HG03045 (cell line): ENCODE measurements at regions not wholly inside any gene's neighbourhood (a gene's known extent, or its start where the extent isn't known, plus 50 kb on each side); places are given as distances from the start of the nearest gene placed in this dataset.

Experiments used
- ATAC-seq: cut with Tn5 transposase; IDR thresholded peaks from one replicate; pipeline ENCODE4 v1.9.1; 2021; ENCODE audit warnings: mild to moderate bottlenecking, moderate library complexity; ENCODE audit not compliant: unreplicated experiment

DNA sequence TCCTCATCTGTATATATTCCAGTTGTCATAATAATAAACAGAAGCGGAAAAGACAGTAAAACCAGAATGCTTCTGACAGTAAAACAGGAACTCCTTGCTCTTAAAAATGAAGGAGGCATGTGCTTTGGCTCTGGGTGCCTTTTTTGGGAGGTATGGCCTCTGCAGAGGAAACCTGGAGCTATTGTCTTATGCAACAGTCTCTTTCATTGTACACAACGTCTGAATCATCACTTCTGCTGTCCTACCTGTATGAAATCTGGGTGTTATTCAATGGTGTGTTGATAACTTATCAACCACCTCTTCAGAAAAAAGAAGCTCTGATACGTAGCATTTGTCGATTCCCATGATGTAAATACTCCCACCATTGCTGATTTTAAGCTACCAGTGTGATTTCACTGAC is 64.8 kb downstream of the CDCA7 start:
- ATAC-seq, result no peak

DNA sequence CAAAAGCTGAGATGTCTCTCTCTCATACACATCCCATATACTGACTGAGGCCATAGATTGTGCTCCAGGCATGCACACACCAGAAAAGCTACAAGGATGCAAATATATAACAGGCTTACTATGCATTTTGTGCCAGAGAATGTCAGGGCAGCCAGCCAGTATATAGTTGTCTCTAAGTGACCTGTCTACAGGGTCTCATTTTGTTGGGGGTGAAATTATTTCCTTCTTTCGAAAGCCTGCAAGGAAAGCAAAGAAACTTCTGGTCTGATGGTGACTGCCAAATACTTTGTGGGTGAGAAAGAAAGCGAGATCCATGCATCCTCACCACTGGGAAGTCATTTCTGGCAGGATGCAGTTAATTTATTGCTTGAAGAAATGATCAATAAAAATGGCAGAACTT is 70.2 kb downstream of the CDCA7 start:
- ATAC-seq, result no peak

DNA sequence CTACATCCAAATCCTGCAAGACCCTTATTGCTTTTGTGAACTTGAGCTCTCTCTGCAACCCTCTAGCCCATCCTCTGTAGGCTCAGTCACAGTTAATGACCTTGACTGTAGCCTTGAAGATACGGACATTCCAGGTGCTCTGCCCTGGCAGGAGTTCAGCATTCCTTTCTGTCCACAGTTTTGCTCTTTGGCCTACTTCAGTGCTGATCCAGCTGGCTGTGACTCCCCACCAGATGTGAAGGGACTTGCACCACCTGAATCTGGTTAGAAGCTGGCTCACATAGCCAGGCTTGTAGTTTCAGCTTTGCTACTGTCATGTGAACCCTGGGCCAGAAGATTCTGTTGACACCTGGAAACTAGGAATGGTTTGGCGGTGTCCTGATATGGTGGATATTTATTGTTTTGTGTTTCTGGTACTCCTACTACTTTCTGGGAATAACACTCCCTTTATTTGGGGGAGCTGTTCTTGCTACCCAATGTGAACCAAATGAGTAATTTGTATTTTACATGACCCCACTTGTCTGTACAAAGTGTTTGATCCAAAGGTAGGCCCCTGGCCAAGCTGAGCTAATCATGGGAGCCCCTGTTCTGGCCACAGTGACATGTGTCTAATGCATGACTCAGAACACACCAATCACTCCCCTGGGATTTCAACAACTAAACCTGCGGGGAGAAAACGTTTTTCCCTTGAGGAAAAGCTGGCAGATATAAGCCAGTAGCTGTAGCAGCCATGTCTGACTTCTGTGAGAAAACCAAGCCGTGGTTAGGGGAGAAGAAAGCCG is 73.4 kb downstream of the CDCA7 start:
- ATAC-seq, result no peak

DNA sequence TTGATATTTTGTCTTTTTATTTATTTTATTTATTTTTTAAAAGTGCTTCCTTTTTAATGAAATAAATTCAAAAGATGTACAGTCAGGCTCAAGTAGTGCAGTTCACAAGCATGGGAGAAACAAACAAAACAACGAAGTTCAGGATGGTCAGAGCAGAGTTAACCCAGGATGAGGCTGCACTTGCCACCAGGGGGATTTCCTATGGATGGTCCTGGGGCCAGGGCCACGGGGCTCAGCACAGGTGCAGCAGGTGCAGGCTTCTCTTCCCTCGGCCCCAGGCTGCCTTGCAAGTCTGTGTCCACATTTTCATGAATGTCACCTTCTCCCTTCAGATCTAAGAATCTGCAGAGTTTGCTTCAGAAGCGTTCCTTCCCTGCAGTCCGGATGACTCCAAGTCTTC is 76.5 kb downstream of the CDCA7 start:
- ATAC-seq, result no peak

DNA sequence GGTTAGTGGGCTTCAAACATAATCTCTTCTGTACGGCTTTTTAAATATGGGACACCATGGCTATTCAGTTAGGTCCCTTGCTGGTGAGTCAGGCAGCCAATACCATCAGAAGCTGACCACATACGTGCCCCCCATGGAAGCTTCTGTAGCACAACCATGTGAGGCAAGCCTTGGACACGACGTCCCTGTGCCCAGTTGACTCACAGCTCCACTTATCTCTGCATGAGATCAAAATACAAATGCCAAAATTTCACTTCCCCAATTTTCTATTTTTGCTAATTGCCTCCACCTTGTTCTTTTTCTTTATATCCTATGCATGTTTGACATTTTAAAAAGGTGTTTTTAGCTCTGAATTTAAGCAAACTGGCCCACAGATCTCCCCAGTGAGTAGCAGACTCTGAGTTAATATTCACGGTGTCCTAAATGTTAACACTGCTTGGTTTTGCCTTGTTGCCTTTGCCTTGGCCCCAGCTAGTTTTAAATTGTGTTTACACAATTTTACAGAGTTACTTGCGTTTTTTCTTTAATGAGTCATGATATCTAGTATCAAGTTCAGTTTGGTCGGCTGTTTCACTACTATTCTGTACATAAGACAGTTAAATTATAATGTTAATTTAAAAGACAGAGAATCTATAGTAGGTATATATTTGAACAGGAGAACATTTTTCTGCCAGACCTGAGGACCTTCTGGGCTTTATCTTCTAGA is 77.5 kb downstream of the CDCA7 start:
- no peak for ATAC-seq

DNA sequence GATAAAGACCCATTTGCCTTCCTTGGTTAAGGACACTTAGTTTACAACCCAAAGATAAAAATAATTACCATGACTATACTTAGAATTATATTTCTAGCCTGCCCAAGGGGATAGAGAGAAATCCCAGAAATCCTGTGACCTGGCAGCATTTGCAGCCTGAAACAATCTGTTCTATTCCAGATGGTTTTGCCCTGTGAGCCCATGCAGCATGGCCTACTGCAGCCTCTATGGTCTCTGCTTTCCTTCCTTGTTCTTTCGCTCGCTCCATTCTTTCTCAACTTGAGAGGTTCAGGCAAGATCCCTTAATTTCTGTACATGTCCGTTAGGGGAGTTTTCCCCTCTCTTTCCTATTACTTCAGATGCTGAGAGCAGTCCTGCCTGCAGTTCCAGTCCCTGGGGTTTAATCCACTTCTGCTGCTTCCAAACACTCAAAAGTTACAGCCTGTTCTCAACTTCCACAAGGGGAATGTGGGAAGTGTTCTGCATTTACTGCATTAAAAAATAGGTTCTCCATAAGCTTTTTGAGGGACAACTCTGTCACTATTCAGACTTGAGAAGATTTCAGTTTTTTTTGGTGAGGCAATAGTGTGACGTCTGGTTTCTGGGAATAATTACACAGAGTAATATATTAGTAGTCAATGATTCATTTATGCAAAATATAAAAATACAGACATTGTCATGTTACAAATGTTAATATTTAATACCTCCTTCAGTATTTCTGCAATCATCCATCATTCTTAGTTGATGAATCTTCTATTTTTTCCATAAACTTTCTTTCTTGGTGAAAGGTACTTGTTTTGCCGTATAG is 80.3 kb downstream of the CDCA7 start:
- ATAC-seq, result no peak

DNA sequence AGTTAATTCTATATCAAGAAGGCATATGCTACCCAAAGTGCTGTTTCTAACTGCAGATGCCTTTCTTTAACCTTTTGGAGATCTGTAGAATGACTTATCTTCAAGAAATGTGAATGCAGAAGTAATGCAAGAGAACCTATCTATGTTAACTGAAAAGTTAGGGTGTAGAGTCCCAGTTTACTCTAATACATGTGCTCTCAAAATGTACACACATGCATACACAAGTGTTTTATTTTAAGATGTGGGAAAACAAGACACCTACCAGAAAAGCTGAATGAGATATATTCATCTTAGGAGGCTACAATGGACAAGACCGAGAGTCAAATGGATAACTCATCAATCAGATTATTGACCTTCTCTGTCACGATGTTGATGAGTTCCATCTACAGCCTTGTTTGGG is 80.9 kb downstream of the CDCA7 start:
- ATAC-seq, result no peak

DNA sequence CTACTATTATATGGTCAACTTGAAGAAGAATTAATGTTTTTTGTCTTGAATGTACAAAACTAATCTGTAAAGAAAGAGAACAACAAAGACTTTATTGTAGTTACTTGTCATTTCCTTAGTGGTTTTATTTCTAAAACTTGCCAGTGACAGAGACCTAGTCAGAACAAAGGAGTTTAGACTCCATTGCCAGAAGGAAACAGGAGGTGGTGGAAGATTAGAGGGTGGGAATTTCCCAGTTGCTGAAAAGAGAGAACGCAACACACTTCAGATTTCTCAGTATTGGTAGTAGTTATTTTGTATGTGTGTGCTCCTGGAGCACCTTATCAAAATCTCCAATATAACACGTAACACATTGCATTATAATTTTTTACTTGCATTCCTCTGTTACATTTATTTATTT is 81.4 kb downstream of the CDCA7 start:
- no peak for ATAC-seq

DNA sequence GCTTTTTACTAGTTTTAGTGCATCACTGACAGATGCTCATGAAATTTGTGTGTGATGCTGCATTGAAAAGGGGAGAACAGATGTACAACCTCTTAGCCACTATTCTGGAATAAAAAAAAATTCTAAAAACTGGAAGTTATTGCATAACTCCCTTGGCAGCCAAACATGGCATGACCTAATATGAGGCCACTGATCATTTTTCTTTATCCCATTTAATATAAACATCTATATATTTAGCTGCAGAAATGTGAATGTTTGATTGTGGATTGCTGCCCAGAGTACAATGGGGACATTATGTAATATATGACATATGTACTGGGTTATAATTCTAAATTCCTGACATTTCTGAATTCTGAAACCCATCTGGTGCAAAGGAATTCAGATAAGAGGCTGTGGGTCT is 86.5 kb downstream of the CDCA7 start:
- ATAC-seq, result no peak

DNA sequence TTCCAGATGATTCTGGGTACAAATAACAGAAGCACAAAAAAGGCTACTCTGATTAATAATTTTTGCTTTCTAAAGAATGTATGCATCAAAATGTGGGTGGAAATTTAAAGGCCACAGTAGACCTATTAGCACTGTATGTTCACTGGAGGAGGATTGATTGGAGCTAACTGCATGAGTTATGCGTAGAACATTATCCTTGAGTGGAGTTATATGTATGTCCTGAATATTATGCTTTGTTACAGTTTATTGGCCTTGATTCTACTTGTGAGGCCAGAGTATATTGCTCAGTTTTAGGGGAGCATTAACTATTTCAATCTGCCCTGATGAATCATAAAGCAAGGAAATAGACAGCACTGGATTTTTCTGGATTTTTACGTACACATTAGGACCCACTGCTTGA is 87.9 kb downstream of the CDCA7 start:
- no peak for ATAC-seq

DNA sequence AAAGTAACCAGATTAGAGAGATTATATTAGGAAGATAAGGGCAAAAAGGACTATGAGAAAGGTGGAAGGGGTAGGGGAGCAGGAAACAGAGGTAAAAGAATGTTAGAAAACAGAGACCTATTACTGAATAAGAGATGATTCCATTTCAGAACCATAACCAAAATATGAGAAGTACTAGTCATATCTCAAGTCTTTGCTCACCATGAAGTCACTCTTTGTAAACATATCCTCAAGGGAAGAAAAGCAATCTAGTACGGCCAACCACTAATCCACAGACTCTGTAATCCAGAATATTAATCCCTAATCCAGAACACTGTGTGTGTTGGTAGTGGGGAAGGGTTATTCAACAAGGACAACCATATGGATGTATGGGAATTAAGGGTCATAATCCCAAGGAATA is 92.0 kb downstream of the CDCA7 start:
- ATAC-seq, result no peak

DNA sequence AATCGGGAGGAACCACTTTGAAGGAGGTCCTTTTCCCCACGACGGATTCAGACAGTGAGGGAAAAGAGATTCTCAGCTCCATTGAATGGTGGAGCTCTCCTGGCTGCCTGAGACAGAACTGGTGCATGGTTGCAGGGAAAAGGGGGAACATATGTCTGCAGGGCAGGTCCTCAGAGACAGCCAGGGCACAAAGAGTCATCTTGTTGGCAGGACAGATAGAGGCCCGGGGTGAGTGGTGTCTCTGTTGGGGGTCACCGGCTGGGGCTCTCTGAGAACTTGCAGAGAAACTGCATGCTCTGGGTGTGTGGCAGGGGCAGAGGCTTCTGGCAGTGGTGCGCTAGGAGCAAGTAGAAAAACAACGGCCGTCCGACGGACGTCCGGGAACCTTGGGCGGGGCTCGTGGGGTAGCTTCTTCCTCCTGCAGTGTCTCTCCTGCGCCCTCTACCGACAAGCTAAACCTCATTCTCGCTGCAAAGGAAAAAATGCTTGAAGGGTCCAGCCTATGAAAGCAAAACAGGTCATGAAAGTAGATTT is 94.3 kb downstream of the CDCA7 start:
- ATAC-seq, result peak; percentile 77

DNA sequence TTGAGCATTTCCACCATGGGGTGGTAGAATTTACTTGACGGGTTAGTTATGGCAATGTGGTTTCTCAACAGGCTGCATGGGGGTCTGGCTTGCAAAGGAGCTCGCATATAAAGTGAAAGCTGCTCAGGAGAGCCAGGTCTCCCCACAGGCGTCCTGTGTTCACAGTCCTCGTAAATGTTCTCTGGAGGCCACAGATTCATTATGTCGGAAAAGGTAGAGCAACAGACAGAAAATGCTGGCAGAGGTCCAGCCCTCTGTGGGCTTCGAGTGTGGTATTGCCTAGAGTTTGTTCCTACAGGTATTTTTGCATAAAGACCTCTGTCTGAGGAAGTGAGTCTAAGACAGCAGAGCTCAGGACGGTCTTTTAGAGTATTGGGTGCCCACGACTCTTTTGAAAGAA is 96.4 kb downstream of the CDCA7 start:
- no peak for ATAC-seq

DNA sequence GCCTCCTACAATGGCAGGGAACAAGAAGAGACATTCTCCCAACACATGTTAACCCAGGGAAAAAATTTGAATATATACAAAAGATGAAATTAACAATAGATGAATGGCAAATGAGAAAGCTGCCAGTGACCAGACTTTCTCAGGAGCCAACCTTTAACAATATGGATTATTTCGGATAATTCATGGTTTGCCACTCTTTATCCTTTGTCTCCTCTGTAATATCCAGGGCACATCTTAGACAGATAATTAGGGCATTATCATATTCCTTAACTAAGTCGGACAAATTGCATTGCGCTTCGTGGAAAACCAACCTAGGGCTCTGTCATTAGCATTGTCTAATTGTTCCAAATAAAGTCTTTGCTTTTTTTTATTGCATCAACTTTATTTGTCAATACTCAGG is 97.3 kb downstream of the CDCA7 start:
- no peak for ATAC-seq

DNA sequence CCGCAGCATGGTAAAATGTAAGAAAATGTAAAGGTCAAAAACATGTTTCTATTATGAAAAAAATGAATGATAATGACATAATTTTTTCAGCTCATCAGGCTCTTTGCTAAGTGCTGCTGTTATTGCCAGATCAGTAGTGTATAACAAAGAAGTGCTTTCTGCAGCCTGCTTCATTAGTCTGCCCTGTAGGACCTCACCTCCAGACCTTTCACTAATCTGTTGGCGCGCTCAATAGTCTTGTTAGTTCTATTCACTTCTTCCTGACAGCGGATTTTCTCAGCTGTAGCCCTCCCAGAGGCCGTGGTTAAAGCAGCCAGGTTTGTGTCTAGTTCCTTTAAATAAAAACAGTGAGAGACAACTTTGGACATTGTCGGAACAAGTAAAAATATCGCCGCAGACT is 97.7 kb downstream of the CDCA7 start:
- ATAC-seq, result no peak

DNA sequence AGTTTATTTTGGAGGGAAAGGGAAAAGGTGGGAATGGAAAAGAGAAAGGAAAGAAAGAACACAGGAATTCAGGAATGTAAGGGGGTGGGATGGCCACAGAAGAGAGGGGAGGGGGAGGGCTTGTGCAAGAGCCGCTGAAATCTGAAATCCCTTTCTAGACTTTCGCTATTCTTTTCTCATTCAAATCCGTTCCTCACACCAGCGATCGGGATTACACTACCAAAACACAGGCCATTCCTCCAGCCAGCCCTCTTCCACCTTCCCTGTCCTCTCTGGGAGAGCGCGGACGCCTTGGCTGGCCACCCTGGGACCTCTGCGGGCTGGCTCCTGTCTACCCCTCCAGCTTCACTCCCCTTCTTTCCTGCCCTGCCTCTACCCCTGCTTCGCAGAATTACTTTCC is 102.3 kb downstream of the CDCA7 start:
- no peak for ATAC-seq

DNA sequence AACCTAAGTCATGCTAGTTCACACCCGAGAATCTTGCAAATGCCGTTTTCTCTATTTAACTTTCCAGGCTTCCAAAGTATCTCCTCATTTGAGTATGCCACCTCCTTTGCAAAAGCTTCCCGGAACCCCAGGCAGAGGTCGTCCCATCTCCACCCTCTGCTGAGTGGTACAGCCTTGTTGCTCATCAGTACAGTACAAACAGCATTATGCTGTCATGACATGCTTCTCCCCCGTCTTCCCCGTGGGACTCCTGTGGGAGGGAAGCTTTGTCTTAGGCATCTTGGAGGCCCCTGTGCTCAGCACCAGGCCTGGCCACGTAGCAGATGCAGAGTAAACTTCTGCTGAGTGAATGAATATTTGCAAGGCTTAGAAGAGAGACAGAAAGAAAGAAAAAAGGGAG is 102.7 kb downstream of the CDCA7 start:
- no peak for ATAC-seq

DNA sequence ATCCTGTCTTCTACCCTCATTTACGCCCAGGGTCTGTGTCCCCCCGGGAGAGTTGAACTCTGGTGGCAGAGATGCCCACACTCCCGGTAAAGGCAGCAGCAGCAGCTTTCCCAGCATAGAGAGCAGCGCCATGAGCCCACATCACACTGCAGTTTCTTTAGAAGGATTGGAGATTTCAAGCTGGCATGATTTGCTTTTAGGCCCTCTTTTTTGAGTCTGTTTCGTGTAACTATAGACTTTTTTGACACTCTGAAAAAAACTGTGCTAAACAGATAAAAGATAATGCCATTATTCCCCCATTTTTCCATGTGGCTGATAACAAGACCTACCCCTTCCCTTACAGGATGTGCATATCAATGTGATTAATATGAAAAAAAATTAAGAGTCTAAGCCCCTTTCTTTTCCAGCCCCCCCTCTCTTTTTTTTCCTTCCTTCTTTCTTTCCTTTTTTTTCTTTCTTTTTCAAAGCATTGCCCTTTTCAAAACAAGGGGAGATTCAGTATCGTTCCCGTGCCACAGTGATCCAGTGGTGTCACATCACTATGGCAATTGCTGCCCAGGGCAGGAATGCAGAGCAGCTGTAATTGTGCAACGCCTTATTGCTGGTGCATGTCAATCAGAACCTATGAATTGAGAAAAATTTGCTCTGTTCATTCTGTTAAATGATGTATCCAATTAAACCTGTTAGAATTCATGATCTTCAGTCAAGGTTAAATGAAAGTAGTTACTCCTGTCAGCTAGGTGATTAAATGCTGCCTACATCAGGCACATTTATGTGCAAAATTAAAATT is 104.5 kb downstream of the CDCA7 start:
- ATAC-seq, result no peak

DNA sequence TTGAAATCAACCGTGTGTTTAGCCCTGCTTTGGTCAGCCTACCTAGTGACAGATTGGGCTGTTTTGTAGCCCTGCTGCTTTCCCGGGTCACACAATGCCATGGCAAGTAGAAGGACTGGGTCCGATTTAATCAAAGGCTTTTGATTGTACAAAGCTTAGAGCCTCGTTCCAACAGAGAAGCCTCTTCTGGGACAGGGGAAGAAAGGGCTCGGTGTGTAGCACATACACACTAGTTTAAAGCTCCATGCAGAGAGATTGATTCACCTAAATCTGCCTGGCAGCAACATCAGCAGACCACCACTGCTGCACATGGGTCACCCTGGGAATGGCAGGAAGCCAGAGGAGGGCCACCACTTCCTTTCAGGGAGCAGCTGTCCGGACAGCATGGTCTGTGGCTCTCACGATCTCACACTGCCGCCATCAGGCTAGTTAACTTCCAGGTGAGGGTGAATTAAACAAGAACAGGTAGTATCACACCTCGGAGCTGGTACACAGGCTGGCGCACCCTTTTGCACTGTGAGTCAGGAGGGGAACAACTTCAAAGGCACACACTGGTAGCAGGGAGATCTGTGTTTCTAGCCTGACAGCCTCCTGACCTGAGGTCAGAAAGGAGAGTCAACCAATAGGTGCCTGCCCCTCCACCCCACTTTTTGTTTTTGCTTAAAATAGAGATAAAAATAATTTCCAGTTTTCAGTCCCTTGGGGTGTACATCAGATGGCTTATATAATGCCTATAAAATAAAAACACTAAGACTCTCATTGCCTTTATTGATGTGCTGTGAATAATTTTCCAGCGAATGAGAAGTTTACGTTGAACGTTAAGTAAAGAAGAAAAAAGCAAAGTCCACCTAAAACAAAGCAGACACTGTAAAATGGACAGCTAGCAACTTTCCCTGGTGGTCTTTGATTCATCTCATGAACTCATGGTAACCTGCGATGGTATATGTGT is 108.5 kb downstream of the CDCA7 start:
- ATAC-seq, result no peak

DNA sequence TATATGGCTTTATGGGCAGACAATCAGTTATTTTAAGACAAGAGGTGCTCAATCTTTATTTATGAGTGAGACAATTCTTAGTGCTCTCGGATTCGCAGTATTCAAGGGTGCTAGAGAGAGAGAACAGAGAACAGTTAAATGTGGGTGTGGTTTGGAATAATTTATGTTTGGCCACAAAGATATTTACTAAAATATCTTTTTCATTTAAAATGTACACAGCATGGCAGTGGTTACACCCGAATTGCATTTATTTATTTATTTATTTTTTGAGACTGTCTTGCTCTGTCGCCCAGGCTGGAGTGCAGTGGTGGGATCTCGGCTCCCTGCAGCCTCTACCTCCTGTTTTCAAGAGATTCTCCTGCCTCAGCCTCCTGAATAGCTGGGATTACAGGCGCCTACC is 109.2 kb downstream of the CDCA7 start:
- no peak for ATAC-seq
